A673 (cell line): ENCODE measurements at regions not wholly inside any gene's neighbourhood (a gene's known extent, or its start where the extent isn't known, plus 50 kb on each side); places are given as distances from the start of the nearest gene placed in this dataset.

Experiments
- BruUV-seq: library from RNA; stranded (reverse); fragments of 400-500 nt; replicated peaks from 2 replicates; lab custom pipeline; 2021; lab: Mats Ljungman, UMichigan
- CTCF ChIA-PET: fragments of 300-600 bp; sonication (Branson Sonifier 250); formaldehyde crosslinking; loops from one replicate; lab custom pipeline; 2022; ENCODE audit warnings: antibody characterized with exemption; lab: Charles Lee
- POLR2A ChIA-PET: fragments of 300-600 bp; sonication (Branson Sonifier 250); formaldehyde crosslinking; loops from one replicate; lab custom pipeline; 2022; ENCODE audit warnings: antibody characterized with exemption; ENCODE audit not compliant: low non-redundant PET; lab: Charles Lee
- DNase-seq: peaks from one replicate; pipeline ENCODE4 v3.0.0-alpha.2; 2015; ENCODE audit warnings: low spot score
- H3K27ac ChIP-seq: fragments of 200-600 bp; sonication (generic); 2 replicates; pipeline ENCODE4 v1.5.1; 2016; ENCODE audit warnings: mixed run types, low read depth, mild to moderate bottlenecking, mixed read lengths, antibody characterized with exemption, low read length; ENCODE audit not compliant: poor library complexity, severe bottlenecking
- H3K27me3 ChIP-seq: fragments of 200-600 bp; sonication (generic); replicated peaks from 2 replicates; pipeline ENCODE4 v1.6.1; 2017; ENCODE audit warnings: mixed run types, low read depth, mild to moderate bottlenecking, mixed read lengths, antibody characterized with exemption, low read length; ENCODE audit not compliant: insufficient read depth, poor library complexity
- H3K36me3 ChIP-seq: fragments of 200-600 bp; sonication (generic); 2 replicates; pipeline ENCODE4 v1.6.1; 2016; ENCODE audit warnings: mixed run types, mild to moderate bottlenecking, mixed read lengths, antibody characterized with exemption, low read length; ENCODE audit not compliant: insufficient read depth, poor library complexity, severe bottlenecking
- H3K4me1 ChIP-seq: fragments of 200-600 bp; sonication (generic); 2 replicates; pipeline ENCODE4 v1.6.1; 2017; ENCODE audit warnings: mixed run types, mild to moderate bottlenecking, mixed read lengths, antibody characterized with exemption, low read length; ENCODE audit not compliant: insufficient read depth, poor library complexity, severe bottlenecking
- H3K4me3 ChIP-seq: fragments of 200-600 bp; sonication (generic); 2 replicates; pipeline ENCODE4 v1.5.1; 2016; ENCODE audit warnings: low read depth, mixed run types, mild to moderate bottlenecking, mixed read lengths, low read length; ENCODE audit not compliant: poor library complexity, severe bottlenecking
- H3K9me3 ChIP-seq: fragments of 200-600 bp; sonication (generic); 2 replicates; pipeline ENCODE4 v1.6.1; 2016; ENCODE audit warnings: mixed run types, low read depth, mild to moderate bottlenecking, mixed read lengths, antibody characterized with exemption, low read length; ENCODE audit not compliant: poor library complexity, severe bottlenecking
- EZH2 ChIP-seq: fragments of 200-600 bp; sonication (generic); IDR thresholded peaks from 2 replicates; pipeline ENCODE4 v1.6.1; 2017; ENCODE audit warnings: borderline replicate concordance, low read depth, mild to moderate bottlenecking, mixed read lengths, antibody characterized with exemption, low read length; ENCODE audit not compliant: poor library complexity, severe bottlenecking
- intact Hi-C: fragments of 100-400 bp; cut with micrococcal nuclease; formaldehyde crosslinking; loops from one replicate; pipeline ENCODE4 v1.10.0; 2022; ENCODE audit not compliant: unreplicated experiment
- TF ChIP-seq, protein P1 (sequence below): fragments of 300-800, 200-600 bp; sonication (generic); conservative IDR thresholded peaks from 2 replicates; pipeline ENCODE4 v1.5.1; 2017; ENCODE audit warnings: low read depth, mild to moderate bottlenecking, antibody characterized with exemption, low read length, moderate library complexity, mixed read lengths

- H3K27me3 ChIP-seq = no peaks in the 10 kb centered on the region
- ChIA-PET CTCF (no interaction called here), POLR2A (no interaction called here)
- H3K36me3 ChIP-seq = no peaks in the 10 kb centered on the region
- H3K9me3 ChIP-seq = no peaks in the 10 kb centered on the region
- no peak for DNase-seq
- no peak overlapping the region for H3K4me3 ChIP-seq
- H3K4me1 ChIP-seq = no peaks in the 10 kb centered on the region
- intact Hi-C loops = no loop called here
- no TSS peak for BruUV-seq
- H3K27ac ChIP-seq = no peak overlapping the region
- TF ChIP-seq EZH2 = no peak
- TF ChIP-seq, protein P1, sequence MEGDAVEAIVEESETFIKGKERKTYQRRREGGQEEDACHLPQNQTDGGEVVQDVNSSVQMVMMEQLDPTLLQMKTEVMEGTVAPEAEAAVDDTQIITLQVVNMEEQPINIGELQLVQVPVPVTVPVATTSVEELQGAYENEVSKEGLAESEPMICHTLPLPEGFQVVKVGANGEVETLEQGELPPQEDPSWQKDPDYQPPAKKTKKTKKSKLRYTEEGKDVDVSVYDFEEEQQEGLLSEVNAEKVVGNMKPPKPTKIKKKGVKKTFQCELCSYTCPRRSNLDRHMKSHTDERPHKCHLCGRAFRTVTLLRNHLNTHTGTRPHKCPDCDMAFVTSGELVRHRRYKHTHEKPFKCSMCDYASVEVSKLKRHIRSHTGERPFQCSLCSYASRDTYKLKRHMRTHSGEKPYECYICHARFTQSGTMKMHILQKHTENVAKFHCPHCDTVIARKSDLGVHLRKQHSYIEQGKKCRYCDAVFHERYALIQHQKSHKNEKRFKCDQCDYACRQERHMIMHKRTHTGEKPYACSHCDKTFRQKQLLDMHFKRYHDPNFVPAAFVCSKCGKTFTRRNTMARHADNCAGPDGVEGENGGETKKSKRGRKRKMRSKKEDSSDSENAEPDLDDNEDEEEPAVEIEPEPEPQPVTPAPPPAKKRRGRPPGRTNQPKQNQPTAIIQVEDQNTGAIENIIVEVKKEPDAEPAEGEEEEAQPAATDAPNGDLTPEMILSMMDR = no peak
These were observed 895.2 kb upstream of the USP15 start for GRCh38 chr12:61365001-61365400.

DNA sequence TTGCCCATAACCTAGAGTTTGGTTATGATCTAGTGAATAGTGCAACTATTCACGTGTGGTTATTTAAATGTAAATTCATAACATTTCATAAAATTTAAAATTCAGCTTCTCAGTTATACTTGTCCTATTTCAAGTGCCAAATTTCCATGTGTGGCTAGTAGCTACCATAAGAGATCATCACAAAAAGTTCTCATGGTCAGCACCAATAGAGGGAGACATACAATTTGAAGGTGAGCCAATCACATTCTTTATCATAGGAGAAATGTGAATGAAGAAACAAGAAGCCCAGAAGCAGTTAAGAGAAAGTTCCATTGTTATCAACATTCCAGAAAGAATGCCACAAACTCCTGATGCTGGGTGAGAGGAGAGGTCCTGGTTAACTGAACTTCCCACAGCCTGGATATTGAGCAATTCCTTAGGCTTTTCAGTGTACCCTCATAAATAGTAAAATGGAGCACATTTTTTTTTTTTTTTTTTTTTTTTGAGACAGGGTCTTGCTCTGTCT, 892.9 kb upstream of the USP15 start:
- Histone ChIP-seq H3K27me3 (no peaks in the 10 kb centered on the region), H3K36me3 (no peaks in the 10 kb centered on the region), H3K9me3 (no peaks in the 10 kb centered on the region), H3K4me3 (no peak overlapping the region), H3K27ac (no peak overlapping the region), H3K4me1 (no peaks in the 10 kb centered on the region)
- no peak for DNase-seq
- ChIA-PET POLR2A (no interaction called here), CTCF (no interaction called here)
- BruUV-seq = no TSS peak
- TF ChIP-seq, protein P1 = 0 out of 2 replicates have a peak, but pooled peaks have one; percentile 17
- no peak for TF ChIP-seq EZH2
- intact Hi-C loops = no loop called here

DNA sequence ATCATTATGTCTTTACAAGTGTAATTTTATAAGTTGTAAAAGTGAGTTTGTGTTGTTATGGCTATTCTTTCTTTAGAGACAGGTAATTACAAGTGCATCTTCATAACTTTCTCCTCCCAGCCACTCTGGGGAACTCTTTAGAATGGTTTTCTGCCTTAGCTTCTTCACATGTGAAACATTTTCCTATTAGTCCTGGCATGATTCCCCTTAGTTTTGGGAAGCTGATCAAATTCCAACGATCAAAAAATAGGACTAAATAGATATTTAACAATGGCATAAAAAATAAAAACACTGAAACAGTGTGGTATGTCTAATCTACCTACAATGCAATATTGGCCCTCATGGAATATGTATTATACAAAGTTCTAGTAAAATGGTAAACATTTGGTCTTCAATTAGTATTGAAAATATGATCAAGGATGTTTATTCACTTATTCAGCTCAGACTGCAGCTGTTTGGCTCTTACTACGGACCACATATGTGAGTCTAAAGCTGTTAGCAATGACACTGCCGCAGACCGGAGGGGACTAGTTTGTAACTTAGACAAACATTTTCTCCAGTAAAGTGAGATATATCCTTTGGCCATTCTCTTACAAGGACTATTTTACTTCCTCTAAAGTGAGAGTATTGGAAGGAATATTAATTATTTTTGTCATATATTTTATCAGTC, 890.8 kb upstream of the USP15 start:
- CTCF ChIA-PET = no interaction called here
- POLR2A ChIA-PET = no interaction called here
- Histone ChIP-seq H3K27me3 (no peaks in the 10 kb centered on the region), H3K4me3 (no peak overlapping the region), H3K27ac (no peak overlapping the region), H3K9me3 (no peaks in the 10 kb centered on the region), H3K36me3 (no peaks in the 10 kb centered on the region), H3K4me1 (no peaks in the 10 kb centered on the region)
- BruUV-seq = no TSS peak
- TF ChIP-seq, protein P1 = no peak
- TF ChIP-seq EZH2 = no peak
- DNase-seq = no peak
- intact Hi-C loops = no loop called here
